HepG2 (cell line): ENCODE measurements at regions not wholly inside any gene's neighbourhood (a gene's known extent, or its start where the extent isn't known, plus 50 kb on each side); places are given as distances from the start of the nearest gene placed in this dataset.

Experiments used
- ATRX ChIP-seq: sonication (generic); formaldehyde crosslinking; IDR thresholded peaks from 2 replicates; pipeline ENCODE4 v1.4.0; 2020; ENCODE audit warnings: missing genetic modification reagents, borderline replicate concordance
- CBX5 ChIP-seq: sonication (generic); formaldehyde crosslinking; IDR thresholded peaks from 2 replicates; pipeline ENCODE4 v1.4.0; 2020; ENCODE audit warnings: missing genetic modification reagents, borderline replicate concordance
- SSRP1 ChIP-seq: IDR thresholded peaks from 2 replicates; pipeline ENCODE4 v1.6.1; 2016; ENCODE audit warnings: control low read depth
- TCF7L2 ChIP-seq: IDR thresholded peaks from 2 replicates; pipeline ENCODE4 v1.6.1; 2011; ENCODE audit warnings: mild to moderate bottlenecking, low read depth, low read length, moderate library complexity
- TF ChIP-seq, protein P1 (sequence below): sonication (generic); formaldehyde crosslinking; IDR thresholded peaks from 2 replicates; pipeline ENCODE4 v1.5.1; 2020; ENCODE audit warnings: missing genetic modification reagents, mild to moderate bottlenecking, borderline replicate concordance
- TF ChIP-seq, protein P2 (sequence below): sonication (generic); formaldehyde crosslinking; IDR thresholded peaks from 2 replicates; pipeline ENCODE4 v1.5.0; 2020; ENCODE audit warnings: missing genetic modification reagents

DNA sequence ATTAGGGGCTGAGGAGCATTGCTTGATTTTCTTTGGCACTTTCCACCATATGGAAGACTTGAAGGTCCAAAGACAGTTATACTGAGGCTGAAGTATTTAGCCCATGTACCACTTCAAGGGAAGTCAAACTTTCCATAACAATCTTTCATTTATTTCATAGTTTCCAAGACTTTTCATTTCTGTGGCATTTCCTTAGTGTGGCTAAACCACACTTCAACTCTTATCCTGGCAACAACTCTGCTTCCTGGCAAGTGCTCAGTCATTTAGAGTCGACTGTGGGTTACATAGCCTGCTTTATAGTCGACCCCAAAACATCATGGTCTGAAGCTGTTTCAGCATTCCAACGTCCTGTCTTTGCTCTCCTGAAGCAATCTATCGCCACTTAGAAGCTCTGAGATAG is 343.0 kb upstream of the SEMA3D start:
- no peak for TF ChIP-seq ATRX (CRISPR knock-in tag)
- TF ChIP-seq CBX5, result no peak
- TF ChIP-seq, protein P1, sequence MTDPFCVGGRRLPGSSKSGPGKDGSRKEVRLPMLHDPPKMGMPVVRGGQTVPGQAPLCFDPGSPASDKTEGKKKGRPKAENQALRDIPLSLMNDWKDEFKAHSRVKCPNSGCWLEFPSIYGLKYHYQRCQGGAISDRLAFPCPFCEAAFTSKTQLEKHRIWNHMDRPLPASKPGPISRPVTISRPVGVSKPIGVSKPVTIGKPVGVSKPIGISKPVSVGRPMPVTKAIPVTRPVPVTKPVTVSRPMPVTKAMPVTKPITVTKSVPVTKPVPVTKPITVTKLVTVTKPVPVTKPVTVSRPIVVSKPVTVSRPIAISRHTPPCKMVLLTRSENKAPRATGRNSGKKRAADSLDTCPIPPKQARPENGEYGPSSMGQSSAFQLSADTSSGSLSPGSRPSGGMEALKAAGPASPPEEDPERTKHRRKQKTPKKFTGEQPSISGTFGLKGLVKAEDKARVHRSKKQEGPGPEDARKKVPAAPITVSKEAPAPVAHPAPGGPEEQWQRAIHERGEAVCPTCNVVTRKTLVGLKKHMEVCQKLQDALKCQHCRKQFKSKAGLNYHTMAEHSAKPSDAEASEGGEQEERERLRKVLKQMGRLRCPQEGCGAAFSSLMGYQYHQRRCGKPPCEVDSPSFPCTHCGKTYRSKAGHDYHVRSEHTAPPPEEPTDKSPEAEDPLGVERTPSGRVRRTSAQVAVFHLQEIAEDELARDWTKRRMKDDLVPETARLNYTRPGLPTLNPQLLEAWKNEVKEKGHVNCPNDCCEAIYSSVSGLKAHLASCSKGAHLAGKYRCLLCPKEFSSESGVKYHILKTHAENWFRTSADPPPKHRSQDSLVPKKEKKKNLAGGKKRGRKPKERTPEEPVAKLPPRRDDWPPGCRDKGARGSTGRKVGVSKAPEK, result no peak
- no peak for TF ChIP-seq SSRP1 (CRISPR knock-in tag)
- TF ChIP-seq TCF7L2, result no peak
- TF ChIP-seq, protein P2, sequence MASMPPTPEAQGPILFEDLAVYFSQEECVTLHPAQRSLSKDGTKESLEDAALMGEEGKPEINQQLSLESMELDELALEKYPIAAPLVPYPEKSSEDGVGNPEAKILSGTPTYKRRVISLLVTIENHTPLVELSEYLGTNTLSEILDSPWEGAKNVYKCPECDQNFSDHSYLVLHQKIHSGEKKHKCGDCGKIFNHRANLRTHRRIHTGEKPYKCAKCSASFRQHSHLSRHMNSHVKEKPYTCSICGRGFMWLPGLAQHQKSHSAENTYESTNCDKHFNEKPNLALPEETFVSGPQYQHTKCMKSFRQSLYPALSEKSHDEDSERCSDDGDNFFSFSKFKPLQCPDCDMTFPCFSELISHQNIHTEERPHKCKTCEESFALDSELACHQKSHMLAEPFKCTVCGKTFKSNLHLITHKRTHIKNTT (CRISPR knock-in tag), result no peak
